ENCODE measurements at regions not wholly inside any gene's neighbourhood (a gene's known extent, or its start where the extent isn't known, plus 50 kb on each side); places are given as distances from the start of the nearest gene placed in this dataset.

GRCh38 chr2:167480232-167480985, 592.1 kb downstream of the XIRP2 start:
- no peaks in the 10 kb centered on the region for H3K36me3 ChIP-seq (ENCODE audit: insufficient read depth, low read length)
- no peak overlapping the region for H3K4me3 ChIP-seq (ENCODE audit: low read depth in 1 of 2, low read length in 2 of 2)
- H3K9me3 ChIP-seq (ENCODE audit: insufficient read depth, low read length, severe bottlenecking): no peaks in the 10 kb centered on the region
- no peak for ATAC-seq (ENCODE audit: insufficient read depth, low read depth)
- no peaks in the 10 kb centered on the region for H4K20me1 ChIP-seq (ENCODE audit: insufficient read depth, low read length)
- no peak overlapping the region for H3K9ac ChIP-seq (ENCODE audit: low read depth, low read length)
- no peaks in the 10 kb centered on the region for H3K27me3 ChIP-seq (ENCODE audit: insufficient read depth, low read length, poor library complexity)
- H2AFZ ChIP-seq (ENCODE audit: low read depth, low read length): no peak overlapping the region
- TF ChIP-seq CTCF (IDR thresholded peaks at IDR 0.05; ENCODE audit: borderline replicate concordance, extremely low read depth, low read length, poor library complexity, severe bottlenecking): no peak
- TF ChIP-seq EZH2 (IDR thresholded peaks at IDR 0.05; ENCODE audit: borderline replicate concordance, low read depth, low read length, severe bottlenecking): no peak
- H3K79me2 ChIP-seq (ENCODE audit: insufficient read depth, low read length): no peaks in the 10 kb centered on the region
- no peak overlapping the region for H3K27ac ChIP-seq (ENCODE audit: low read length)
- DNase-seq: no peak
- no peak overlapping the region for H3K4me2 ChIP-seq (ENCODE audit: insufficient read depth, low read length)
- H3K4me1 ChIP-seq (ENCODE audit: insufficient read depth, low read length): no peaks in the 10 kb centered on the region

GRCh38 chr2:167478196-167478595, 589.9 kb downstream of the XIRP2 start:
- no peaks in the 10 kb centered on the region for H3K9me3 ChIP-seq (ENCODE audit: insufficient read depth, low read length, severe bottlenecking)
- TF ChIP-seq EZH2 (IDR thresholded peaks at IDR 0.05; ENCODE audit: borderline replicate concordance, low read depth, low read length, severe bottlenecking) (no peak), CTCF (IDR thresholded peaks at IDR 0.05; ENCODE audit: borderline replicate concordance, extremely low read depth, low read length, poor library complexity, severe bottlenecking) (no peak)
- no peak for ATAC-seq (ENCODE audit: insufficient read depth, low read depth)

GRCh38 chr2:167475791-167476190, 587.5 kb downstream of the XIRP2 start:
- H3K9me3 ChIP-seq (ENCODE audit: insufficient read depth, low read length, severe bottlenecking): no peaks in the 10 kb centered on the region
- H3K4me2 ChIP-seq (ENCODE audit: insufficient read depth, low read length): no peak overlapping the region
- no peak overlapping the region for H3K27ac ChIP-seq (ENCODE audit: low read length)
- H3K79me2 ChIP-seq (ENCODE audit: insufficient read depth, low read length): no peaks in the 10 kb centered on the region
- no peaks in the 10 kb centered on the region for H3K27me3 ChIP-seq (ENCODE audit: insufficient read depth, low read length, poor library complexity)
- no peak overlapping the region for H3K4me3 ChIP-seq (ENCODE audit: low read depth in 1 of 2, low read length in 2 of 2)
- H2AFZ ChIP-seq (ENCODE audit: low read depth, low read length): no peak overlapping the region
- no peak for ATAC-seq (ENCODE audit: insufficient read depth, low read depth)
- no peak for TF ChIP-seq EZH2 (IDR thresholded peaks at IDR 0.05; ENCODE audit: borderline replicate concordance, low read depth, low read length, severe bottlenecking)
- no peak for TF ChIP-seq CTCF (IDR thresholded peaks at IDR 0.05; ENCODE audit: borderline replicate concordance, extremely low read depth, low read length, poor library complexity, severe bottlenecking)
- H3K36me3 ChIP-seq (ENCODE audit: insufficient read depth, low read length): no peaks in the 10 kb centered on the region
- no peak for DNase-seq
- no peak overlapping the region for H3K9ac ChIP-seq (ENCODE audit: low read depth, low read length)
- H3K4me1 ChIP-seq (ENCODE audit: insufficient read depth, low read length): no peaks in the 10 kb centered on the region
- no peaks in the 10 kb centered on the region for H4K20me1 ChIP-seq (ENCODE audit: insufficient read depth, low read length)

More at GRCh38 chr2:167478196-167478595, 589.9 kb downstream of the XIRP2 start:
- Histone ChIP-seq H3K27ac (ENCODE audit: low read length) (no peak overlapping the region), H2AFZ (ENCODE audit: low read depth, low read length) (no peak overlapping the region), H3K79me2 (ENCODE audit: insufficient read depth, low read length) (no peaks in the 10 kb centered on the region), H3K4me3 (ENCODE audit: low read depth in 1 of 2, low read length in 2 of 2) (no peak overlapping the region), H3K27me3 (ENCODE audit: insufficient read depth, low read length, poor library complexity) (no peaks in the 10 kb centered on the region), H4K20me1 (ENCODE audit: insufficient read depth, low read length) (no peaks in the 10 kb centered on the region), H3K4me2 (ENCODE audit: insufficient read depth, low read length) (no peak overlapping the region), H3K4me1 (ENCODE audit: insufficient read depth, low read length) (no peaks in the 10 kb centered on the region), H3K36me3 (ENCODE audit: insufficient read depth, low read length) (no peaks in the 10 kb centered on the region), H3K9ac (ENCODE audit: low read depth, low read length) (no peak overlapping the region)
- DNase-seq: no peak
